RKO (cell line): ENCODE measurements at regions not wholly inside any gene's neighbourhood (a gene's known extent, or its start where the extent isn't known, plus 50 kb on each side); places are given as distances from the start of the nearest gene placed in this dataset.
A peak's percentile ranks its signal among the peaks of the same experiment; 100 is the strongest.

Experiments
- DNase-seq: peaks from one replicate; pipeline ENCODE4 v3.0.0-alpha.2; 2016; ENCODE audit warnings: low spot score

- DNase-seq, result no peak
Observed at GRCh38 chr18:3358310-3358709, 91.7 kb upstream of the TGIF1 start.

- DNase-seq, result no peak
Observed at GRCh38 chr18:3360211-3360610, 89.8 kb upstream of the TGIF1 start.

- DNase-seq, result no peak
Observed at GRCh38 chr18:3367491-3368091, 82.4 kb upstream of the TGIF1 start.

DNA sequence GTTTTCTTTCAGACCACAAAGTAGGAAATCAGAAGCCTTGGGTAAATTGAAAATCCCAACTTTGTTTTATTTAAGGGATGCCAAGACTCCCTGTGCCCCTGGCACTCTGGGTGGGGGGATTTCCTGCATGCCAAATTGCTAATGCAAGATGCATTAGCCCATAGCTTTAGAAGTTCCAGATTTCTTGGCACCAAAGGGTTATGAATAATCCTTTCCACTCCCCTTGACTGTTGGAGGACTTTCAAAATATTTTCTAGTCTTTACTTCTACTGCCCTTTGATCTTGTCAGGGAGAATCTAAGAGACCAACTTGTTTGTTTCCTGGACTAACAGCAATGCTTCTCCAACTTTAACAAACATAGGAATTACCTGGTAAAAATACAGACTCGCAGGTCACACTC lies 81.8 kb upstream of the TGIF1 start:
- DNase-seq, result no peak

GRCh38 chr18:3379685-3380084 lies 70.3 kb upstream of the TGIF1 start:
- DNase-seq, result no peak

- peak; percentile 77 for DNase-seq
Observed at GRCh38 chr18:3380384-3380961, 69.5 kb upstream of the TGIF1 start.

- no peak for DNase-seq
Observed at GRCh38 chr18:3383381-3383915, 66.5 kb upstream of the TGIF1 start.

DNA sequence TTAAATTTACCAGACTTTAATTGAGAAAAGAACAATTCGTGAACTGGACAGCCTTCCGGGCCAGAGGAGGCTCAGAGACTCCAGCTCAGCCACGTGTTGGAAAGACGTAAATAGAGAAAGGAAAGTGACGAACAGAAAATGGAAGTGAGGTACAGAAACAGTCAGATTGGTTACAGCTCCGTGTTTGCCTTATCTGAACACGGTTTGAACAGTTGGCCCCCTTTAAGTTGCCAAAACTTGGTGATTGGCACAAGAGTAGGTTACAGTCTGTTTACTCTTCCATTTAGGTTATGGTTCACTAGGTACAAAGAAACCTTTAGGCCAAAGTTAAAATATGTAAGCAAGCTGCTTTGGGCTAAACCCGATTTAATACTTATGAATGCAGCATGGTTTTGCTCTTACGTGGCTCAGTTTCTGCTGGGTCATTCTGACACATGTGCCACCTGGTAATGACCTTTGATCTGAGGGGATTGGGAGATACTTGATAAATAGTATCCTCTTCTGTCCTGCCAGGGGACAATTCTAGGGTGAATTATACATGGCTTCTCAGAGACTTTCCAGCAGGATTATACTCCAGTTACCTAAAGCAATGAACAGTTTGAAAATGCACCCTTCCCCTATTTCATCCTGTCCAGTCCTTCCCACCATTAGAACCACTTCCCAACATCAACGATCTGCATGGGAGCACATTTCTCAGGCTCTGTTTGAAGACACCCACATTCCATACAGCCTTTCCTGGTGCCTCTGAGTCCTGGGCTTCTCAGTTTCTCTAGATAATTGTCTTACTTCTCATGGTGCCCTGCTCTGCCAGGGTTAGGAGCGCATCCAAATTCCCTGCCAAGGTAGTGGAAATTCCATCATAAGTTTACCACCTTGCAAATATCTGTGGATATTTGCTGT lies 65.1 kb upstream of the TGIF1 start:
- DNase-seq, result no peak

DNA sequence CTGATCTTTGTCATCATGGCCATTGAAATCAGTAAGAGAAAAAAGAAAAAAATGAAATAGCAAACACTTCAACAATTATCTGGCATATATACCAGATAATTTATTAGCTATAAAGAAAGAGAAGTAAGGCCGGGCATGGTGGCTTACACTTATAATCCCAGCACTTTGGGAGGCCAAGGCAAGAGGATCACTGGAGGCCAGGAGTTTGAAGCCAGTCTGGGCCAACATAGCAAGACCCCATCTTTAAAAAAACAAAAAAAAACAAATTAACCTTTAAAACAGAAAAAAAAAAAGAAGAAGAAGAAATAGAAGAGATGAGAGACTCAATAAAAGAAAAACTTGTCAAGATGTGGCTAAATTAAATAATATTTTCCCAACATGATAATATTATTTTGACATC lies 61.6 kb upstream of the TGIF1 start:
- DNase-seq, result no peak

DNA sequence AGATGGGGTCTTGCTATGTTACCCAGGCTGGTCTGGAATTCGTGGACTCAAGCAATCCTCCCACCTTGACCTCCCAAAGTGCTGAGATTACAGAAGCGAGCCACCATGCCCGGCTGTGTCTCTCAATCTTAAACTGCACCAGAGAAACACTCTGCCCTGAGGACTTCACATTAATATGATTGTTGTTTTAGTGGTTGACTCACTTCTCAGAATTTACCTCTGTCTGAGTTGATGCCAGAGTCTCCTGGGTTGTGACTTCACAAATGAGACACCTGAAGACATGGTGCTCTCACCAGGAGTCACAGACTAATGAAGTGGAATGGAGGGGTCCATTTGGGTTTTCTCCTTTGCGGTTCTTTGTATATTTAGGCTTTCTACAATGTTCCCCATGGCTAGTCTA lies 61.0 kb upstream of the TGIF1 start:
- DNase-seq, result no peak

- no peak for DNase-seq
Observed at GRCh38 chr18:3389977-3390376, 60.0 kb upstream of the TGIF1 start.

DNA sequence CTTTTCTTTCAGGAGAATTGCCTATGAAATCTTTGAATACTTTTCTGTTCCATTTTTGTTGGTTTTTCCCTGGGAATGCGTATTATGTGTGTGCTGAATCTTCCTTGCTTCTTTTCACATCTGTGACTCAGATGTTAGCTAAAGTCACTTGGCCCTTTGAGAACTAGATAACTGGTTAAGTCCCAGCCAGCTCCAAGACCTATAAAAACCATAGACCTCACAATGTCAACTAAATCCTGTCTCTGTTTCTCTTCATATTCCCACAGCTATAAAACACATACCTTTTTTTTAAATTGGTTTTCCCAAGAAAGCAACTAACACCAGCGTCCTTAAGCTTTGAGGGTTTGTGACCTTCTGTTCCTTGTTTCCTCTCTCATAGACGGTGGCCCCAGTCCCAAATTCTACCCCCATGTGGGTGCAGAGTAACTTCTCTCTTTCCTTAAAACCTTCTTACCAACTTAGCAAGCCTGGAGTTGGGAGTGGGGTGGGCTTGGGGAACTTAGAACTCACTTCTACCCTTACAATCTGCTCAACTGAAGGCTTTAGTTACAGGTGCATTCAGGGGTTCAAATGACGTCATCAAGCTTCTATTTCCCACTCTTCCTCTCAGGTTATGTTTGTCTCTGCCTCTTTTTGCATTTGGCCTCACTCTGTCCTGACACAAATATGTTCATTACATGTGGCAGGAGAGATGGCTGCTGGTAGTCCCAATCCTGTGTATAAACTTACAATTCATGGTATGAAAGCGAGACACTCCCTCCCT lies 58.1 kb upstream of the TGIF1 start:
- DNase-seq, result no peak

GRCh38 chr18:3392467-3392855 lies 57.5 kb upstream of the TGIF1 start:
- no peak for DNase-seq

- no peak for DNase-seq
Observed at GRCh38 chr18:3394648-3395047, 55.3 kb upstream of the TGIF1 start.

DNA sequence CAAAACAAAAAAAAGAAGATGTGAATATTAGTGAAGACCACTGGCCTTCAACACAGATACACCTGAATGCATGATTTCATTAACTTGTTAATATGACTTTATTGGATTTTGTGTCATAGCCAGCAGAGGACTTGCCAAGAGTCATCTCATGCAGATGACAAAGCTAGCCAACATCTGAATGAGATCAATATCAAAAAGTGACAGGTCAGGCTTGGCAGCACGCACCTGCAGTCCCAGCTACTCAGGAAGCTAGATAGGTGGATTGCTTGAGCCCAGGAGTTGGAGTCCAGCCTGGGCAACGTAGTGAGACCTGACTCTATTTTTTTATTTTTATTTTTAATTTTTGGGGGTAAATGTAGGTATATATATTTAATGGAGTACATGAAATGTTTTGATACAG lies 54.5 kb upstream of the TGIF1 start:
- DNase-seq, result no peak

DNA sequence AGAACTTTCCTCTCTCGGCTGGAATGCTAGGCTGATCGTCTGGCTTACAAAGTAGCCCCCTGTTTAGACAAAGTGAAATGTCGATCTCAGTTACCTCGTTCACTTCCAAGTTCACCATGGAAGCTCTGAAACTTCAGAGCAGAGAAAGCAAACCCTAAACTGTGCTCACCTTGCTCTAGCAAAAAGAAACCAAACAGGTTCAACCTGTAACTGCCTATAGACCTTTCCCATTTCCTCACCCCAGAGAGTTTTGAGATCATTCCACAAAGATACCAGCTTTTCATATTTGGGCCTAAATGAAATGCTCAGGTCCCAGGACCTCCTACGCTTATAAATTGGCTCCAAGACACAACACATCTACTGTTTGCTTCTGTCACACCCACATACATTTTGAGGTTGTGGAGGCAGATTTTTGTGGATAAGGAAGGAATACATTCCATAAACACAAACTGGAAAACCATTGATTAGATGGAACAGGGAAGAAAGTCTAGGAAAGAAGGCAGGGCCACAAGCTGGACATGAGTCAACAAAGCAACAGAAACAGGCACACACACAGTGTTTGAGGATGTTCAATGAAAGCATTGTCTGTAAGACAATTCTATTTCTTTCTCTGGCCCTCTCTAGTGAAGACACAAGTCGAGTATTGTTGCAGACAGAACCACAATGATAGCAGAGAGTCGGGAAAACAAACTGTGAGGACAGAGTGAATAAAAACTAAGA lies 52.8 kb upstream of the TGIF1 start:
- DNase-seq, result no peak

- DNase-seq, result no peak
Observed at GRCh38 chr18:3397786-3398185, 52.2 kb upstream of the TGIF1 start.
